ENCODE measurements at regions not wholly inside any gene's neighbourhood (a gene's known extent, or its start where the extent isn't known, plus 50 kb on each side); places are given as distances from the start of the nearest gene placed in this dataset.

- CTCF ChIA-PET: interaction anchor here (0.6 kb wide), 1 partner anchor 606 kb away, joined by 3 read pairs; no protein-coding TSS in a partner anchor
- no TSS peak for BruUV-seq (replicated peaks)
- no peaks in the 10 kb centered on the region for H3K9me3 Mint-ChIP-seq (ENCODE audit: unreplicated experiment)
- no peak overlapping the region for H3K4me3 Mint-ChIP-seq (ENCODE audit: unreplicated experiment)
- intact Hi-C loops (cut with micrococcal nuclease): no loop called here
- H3K36me3 Mint-ChIP-seq (ENCODE audit: insufficient read depth, unreplicated experiment): no peaks in the 10 kb centered on the region
- POLR2A ChIA-PET: no interaction called here
- H3K4me1 Mint-ChIP-seq (ENCODE audit: insufficient read depth, unreplicated experiment): peaks cover 5% of the 10 kb centered on the region
- no peak for DNase-seq (ENCODE audit: unreplicated experiment)
- H3K27me3 Mint-ChIP-seq (ENCODE audit: insufficient read depth, unreplicated experiment): peaks cover 30% of the 10 kb centered on the region
- H3K27ac Mint-ChIP-seq (ENCODE audit: low read depth, unreplicated experiment): no peak overlapping the region
- TF ChIP-seq, protein P1, sequence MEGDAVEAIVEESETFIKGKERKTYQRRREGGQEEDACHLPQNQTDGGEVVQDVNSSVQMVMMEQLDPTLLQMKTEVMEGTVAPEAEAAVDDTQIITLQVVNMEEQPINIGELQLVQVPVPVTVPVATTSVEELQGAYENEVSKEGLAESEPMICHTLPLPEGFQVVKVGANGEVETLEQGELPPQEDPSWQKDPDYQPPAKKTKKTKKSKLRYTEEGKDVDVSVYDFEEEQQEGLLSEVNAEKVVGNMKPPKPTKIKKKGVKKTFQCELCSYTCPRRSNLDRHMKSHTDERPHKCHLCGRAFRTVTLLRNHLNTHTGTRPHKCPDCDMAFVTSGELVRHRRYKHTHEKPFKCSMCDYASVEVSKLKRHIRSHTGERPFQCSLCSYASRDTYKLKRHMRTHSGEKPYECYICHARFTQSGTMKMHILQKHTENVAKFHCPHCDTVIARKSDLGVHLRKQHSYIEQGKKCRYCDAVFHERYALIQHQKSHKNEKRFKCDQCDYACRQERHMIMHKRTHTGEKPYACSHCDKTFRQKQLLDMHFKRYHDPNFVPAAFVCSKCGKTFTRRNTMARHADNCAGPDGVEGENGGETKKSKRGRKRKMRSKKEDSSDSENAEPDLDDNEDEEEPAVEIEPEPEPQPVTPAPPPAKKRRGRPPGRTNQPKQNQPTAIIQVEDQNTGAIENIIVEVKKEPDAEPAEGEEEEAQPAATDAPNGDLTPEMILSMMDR (IDR thresholded peaks at IDR 0.05; ENCODE audit: unreplicated experiment): no peak
These were observed 71.5 kb upstream of the EGR2 start for GRCh38 chr10:62887642-62888041.

GRCh38 chr10:62885684-62886461 lies 69.7 kb upstream of the EGR2 start:
- BruUV-seq (replicated peaks): no TSS peak
- no peaks in the 10 kb centered on the region for H3K9me3 Mint-ChIP-seq (ENCODE audit: unreplicated experiment)
- no peak overlapping the region for H3K4me3 Mint-ChIP-seq (ENCODE audit: unreplicated experiment)
- peaks cover 44% of the 10 kb centered on the region for H3K27me3 Mint-ChIP-seq (ENCODE audit: insufficient read depth, unreplicated experiment)
- intact Hi-C loops (cut with micrococcal nuclease): no loop called here
- peak overlapping the region; percentile 33 for H3K27ac Mint-ChIP-seq (ENCODE audit: low read depth, unreplicated experiment)
- CTCF ChIA-PET: no interaction called here
- H3K4me1 Mint-ChIP-seq (ENCODE audit: insufficient read depth, unreplicated experiment): peaks cover 5% of the 10 kb centered on the region
- POLR2A ChIA-PET: interaction anchor here (0.6 kb wide), 1 partner anchor 42 kb away, joined by 3 read pairs; no protein-coding TSS in a partner anchor
- peak; percentile 31 for DNase-seq (ENCODE audit: unreplicated experiment)
- TF ChIP-seq, protein P1 (IDR thresholded peaks at IDR 0.05; ENCODE audit: unreplicated experiment): no peak
- H3K36me3 Mint-ChIP-seq (ENCODE audit: insufficient read depth, unreplicated experiment): no peaks in the 10 kb centered on the region

DNA sequence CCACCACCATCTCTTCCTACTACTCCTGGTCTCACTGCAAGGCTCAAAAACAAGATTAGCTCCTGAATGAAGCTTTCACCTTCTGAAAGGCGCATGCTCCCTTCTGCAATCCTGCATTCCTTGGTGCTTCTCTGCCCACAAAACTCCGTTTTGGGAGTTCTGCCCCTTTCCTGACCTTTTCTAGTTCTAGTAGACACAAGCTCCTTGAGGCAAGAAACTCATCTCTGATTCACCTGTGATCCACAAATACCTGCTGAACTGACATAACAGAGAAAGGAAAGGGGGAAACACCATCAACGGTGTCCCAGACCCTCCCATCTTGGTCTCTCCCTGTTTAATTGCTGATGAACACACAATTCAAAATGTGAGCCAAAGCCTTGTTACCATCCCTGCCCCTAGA lies 64.0 kb upstream of the EGR2 start:
- POLR2A ChIA-PET: no interaction called here
- no TSS peak for BruUV-seq (replicated peaks)
- H3K27me3 Mint-ChIP-seq (ENCODE audit: insufficient read depth, unreplicated experiment): peaks cover 46% of the 10 kb centered on the region
- H3K27ac Mint-ChIP-seq (ENCODE audit: low read depth, unreplicated experiment): no peak overlapping the region
- no peaks in the 10 kb centered on the region for H3K9me3 Mint-ChIP-seq (ENCODE audit: unreplicated experiment)
- TF ChIP-seq, protein P1 (IDR thresholded peaks at IDR 0.05; ENCODE audit: unreplicated experiment): no peak
- no peak overlapping the region for H3K4me3 Mint-ChIP-seq (ENCODE audit: unreplicated experiment)
- intact Hi-C loops (cut with micrococcal nuclease): no loop called here
- H3K4me1 Mint-ChIP-seq (ENCODE audit: insufficient read depth, unreplicated experiment): peaks cover 4% of the 10 kb centered on the region
- no peaks in the 10 kb centered on the region for H3K36me3 Mint-ChIP-seq (ENCODE audit: insufficient read depth, unreplicated experiment)
- no peak for DNase-seq (ENCODE audit: unreplicated experiment)
- CTCF ChIA-PET: interaction anchor here (1.0 kb wide), 1 partner anchor 618 kb away, joined by 4 read pairs; no protein-coding TSS in a partner anchor

DNA sequence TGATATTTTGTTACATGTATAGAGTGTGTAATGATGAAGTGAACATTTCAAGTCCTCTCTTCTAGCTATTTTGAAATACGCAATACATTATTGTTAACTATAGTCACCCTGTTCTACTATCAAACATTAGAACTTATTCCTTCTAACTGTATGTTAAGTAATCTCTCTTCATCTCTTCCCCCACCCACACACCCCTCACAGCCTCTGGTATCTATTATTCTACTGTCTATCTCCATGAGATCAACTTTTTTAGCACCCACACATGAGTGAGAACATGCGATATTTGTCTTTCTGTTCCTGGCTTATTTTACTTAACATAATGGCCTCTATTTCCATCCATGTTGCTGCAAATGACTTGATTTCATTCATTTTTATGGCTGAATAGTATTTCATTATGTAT lies 57.7 kb upstream of the EGR2 start:
- ChIA-PET CTCF (interaction anchor here (0.7 kb wide), 1 partner anchor 303 kb away, joined by 3 read pairs; no protein-coding TSS in a partner anchor), POLR2A (no interaction called here)
- Mint-ChIP-seq H3K4me3 (ENCODE audit: unreplicated experiment) (no peak overlapping the region), H3K9me3 (ENCODE audit: unreplicated experiment) (no peaks in the 10 kb centered on the region), H3K4me1 (ENCODE audit: insufficient read depth, unreplicated experiment) (no peaks in the 10 kb centered on the region), H3K27ac (ENCODE audit: low read depth, unreplicated experiment) (no peak overlapping the region), H3K36me3 (ENCODE audit: insufficient read depth, unreplicated experiment) (no peaks in the 10 kb centered on the region), H3K27me3 (ENCODE audit: insufficient read depth, unreplicated experiment) (no peaks in the 10 kb centered on the region)
- BruUV-seq (replicated peaks): no TSS peak
- TF ChIP-seq, protein P1 (IDR thresholded peaks at IDR 0.05; ENCODE audit: unreplicated experiment): no peak
- no peak for DNase-seq (ENCODE audit: unreplicated experiment)
- intact Hi-C loops (cut with micrococcal nuclease): no loop called here

Measured in MCF 10A (cell line).